ENCODE measurements at regions not wholly inside any gene's neighbourhood (a gene's known extent, or its start where the extent isn't known, plus 50 kb on each side); places are given as distances from the start of the nearest gene placed in this dataset.

- no peaks in the 10 kb centered on the region for H3K36me3 Mint-ChIP-seq
- no peaks in the 10 kb centered on the region for H3K27me3 Mint-ChIP-seq
These were observed 190.7 kb upstream of the DYNLRB2 start for GRCh38 chr16:80350061-80350460.

DNA sequence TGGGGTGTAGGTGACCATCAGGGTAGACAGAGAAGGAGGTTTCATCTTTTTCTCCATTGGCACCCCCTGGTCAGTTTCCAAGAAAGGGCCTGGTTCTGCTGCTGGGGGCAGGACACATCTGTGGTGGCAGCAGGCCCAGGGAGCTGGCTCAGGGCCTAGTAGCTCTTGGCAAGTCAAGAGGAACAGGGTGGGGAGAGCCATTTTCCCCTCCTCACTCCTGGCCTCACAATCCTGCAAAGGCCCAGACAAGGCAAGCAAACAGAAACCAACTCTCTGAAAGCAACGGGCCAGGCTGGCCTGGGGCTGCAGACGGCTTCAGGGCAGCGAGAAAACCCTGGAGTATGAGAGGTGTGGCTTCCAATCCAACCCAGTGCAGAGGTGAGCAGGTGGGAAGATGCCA, 192.9 kb upstream of the DYNLRB2 start:
- no peaks in the 10 kb centered on the region for H3K9me3 Mint-ChIP-seq (ENCODE audit: low read depth)
- H3K4me3 Mint-ChIP-seq: no peak overlapping the region
- H3K27me3 Mint-ChIP-seq: no peaks in the 10 kb centered on the region
- no peaks in the 10 kb centered on the region for H3K36me3 Mint-ChIP-seq
- no peaks in the 10 kb centered on the region for H3K4me1 Mint-ChIP-seq (ENCODE audit: low read depth)
- H3K27ac Mint-ChIP-seq: no peak overlapping the region

More at GRCh38 chr16:80350061-80350460, 190.7 kb upstream of the DYNLRB2 start:
- Mint-ChIP-seq H3K9me3 (ENCODE audit: low read depth) (no peaks in the 10 kb centered on the region), H3K27ac (no peak overlapping the region), H3K4me3 (no peak overlapping the region), H3K4me1 (ENCODE audit: low read depth) (no peaks in the 10 kb centered on the region)

DNA sequence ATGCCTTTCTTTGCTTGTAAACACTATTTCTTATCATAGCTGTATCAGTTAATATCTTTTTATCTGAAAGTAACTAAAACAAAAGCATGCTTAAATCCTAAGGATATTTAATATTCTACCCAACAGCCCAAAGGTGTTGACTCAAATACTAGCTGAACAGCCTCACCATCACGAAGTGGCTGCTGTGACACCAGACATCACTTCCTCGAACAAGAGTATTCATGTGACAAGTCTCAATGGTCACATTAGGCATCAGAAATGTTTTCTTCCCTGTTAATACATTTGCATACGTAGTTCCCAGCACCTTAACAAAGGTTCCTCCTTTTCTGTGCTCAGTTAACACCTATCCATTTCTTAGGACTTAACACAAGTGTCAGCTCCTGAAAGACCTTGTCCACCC, 193.8 kb upstream of the DYNLRB2 start:
- no peak overlapping the region for H3K27ac Mint-ChIP-seq
- H3K4me3 Mint-ChIP-seq: no peak overlapping the region
- H3K27me3 Mint-ChIP-seq: no peaks in the 10 kb centered on the region
- no peaks in the 10 kb centered on the region for H3K4me1 Mint-ChIP-seq (ENCODE audit: low read depth)
- no peaks in the 10 kb centered on the region for H3K9me3 Mint-ChIP-seq (ENCODE audit: low read depth)
- H3K36me3 Mint-ChIP-seq: no peaks in the 10 kb centered on the region

DNA sequence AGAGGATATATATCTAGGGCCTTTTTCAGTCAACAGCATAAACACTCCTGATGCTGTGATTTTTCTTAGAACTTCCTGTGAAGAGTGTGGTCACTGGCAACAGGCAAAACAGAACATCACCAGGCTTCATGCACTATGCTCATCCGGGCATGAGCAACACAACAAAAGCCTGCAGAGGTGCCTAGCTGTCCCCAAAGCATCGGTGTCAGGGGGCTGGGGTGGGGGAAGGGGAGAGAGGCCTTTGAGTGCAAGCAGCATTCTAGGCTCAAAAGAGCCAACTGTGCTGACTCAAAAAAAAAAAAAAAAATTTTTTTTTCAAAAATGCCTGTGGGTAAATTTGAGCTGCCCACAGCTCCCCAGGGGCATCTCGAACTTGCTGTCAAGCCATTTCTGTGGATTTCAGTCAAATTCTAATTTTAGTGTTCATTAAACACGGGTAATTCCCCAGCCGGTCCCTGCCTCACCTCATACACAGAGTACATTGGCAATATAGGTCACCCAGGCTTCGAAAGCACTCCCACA, 194.6 kb upstream of the DYNLRB2 start:
- Mint-ChIP-seq H3K36me3 (no peaks in the 10 kb centered on the region), H3K27me3 (no peaks in the 10 kb centered on the region), H3K27ac (no peak overlapping the region), H3K4me1 (ENCODE audit: low read depth) (no peaks in the 10 kb centered on the region), H3K9me3 (ENCODE audit: low read depth) (no peaks in the 10 kb centered on the region), H3K4me3 (no peak overlapping the region)

GRCh38 chr16:80345701-80346100, 195.1 kb upstream of the DYNLRB2 start:
- no peaks in the 10 kb centered on the region for H3K9me3 Mint-ChIP-seq (ENCODE audit: low read depth)
- H3K27me3 Mint-ChIP-seq: no peaks in the 10 kb centered on the region
- no peaks in the 10 kb centered on the region for H3K4me1 Mint-ChIP-seq (ENCODE audit: low read depth)
- H3K36me3 Mint-ChIP-seq: no peaks in the 10 kb centered on the region
- H3K27ac Mint-ChIP-seq: no peak overlapping the region
- no peak overlapping the region for H3K4me3 Mint-ChIP-seq

DNA sequence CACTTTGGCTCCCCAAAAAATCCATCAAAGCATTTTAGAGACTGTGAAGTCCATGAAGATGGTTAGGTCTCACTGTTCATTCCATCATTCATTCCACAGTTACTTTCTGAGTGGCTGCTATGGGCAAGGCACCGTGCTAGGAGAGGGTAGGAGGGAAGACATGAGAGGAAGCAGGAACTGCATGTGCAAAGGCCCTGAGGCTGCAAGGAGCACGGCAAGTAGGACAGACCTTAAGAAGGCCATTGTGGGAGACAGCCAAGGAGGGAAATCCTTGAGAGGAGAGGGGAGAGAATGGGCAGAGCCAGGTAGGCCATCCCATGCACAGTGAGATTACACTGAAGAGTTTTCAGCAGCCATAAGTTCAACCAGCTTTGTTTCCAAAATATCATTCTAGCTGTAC, 196.2 kb upstream of the DYNLRB2 start:
- Mint-ChIP-seq H3K27me3 (no peaks in the 10 kb centered on the region), H3K27ac (no peak overlapping the region), H3K4me3 (no peak overlapping the region), H3K4me1 (ENCODE audit: low read depth) (no peaks in the 10 kb centered on the region), H3K36me3 (no peaks in the 10 kb centered on the region), H3K9me3 (ENCODE audit: low read depth) (no peaks in the 10 kb centered on the region)

DNA sequence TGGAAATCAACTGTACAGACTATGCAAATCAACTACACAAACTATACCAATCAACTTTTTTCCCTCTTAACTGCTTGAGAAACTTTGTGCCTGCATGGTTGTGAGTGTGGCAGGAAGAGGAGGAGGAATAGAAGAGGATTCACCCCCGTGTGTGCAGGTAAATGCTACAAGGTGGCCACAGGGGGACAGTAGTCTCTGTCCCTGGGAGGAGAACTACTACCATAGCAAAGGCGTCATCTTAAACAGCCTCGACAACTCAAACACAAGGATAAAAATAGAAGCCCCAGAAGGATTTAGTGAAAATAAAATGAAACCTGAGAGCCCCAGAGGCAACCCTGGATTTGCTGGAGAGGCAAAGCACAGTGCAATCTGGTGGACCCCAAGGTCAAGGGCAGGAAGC, 199.5 kb upstream of the DYNLRB2 start:
- Mint-ChIP-seq H3K27me3 (no peaks in the 10 kb centered on the region), H3K36me3 (no peaks in the 10 kb centered on the region)

DNA sequence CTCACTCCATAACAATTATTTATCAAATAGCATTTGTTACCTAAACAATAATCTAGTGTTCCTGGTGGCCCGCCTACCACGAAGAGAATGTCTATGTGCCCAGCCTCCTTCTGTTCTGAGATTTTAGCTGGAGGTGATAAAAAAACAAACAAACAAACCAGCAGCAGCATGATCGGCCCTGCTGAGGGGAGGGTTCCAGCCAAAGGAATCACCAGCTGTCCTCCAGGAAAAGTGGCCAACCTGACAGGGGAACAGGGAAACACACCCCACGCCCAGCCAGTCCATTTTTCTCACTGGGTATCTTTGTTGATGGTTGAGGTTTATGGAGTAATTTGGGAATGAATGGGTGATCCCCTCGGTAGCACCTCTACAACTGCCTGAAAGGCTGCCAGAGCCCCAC, 203.0 kb upstream of the DYNLRB2 start:
- no peak overlapping the region for H3K4me3 Mint-ChIP-seq
- no peak overlapping the region for H3K27ac Mint-ChIP-seq

More for the DNA sequence above, 199.5 kb upstream of the DYNLRB2 start:
- no peaks in the 10 kb centered on the region for H3K4me1 Mint-ChIP-seq (ENCODE audit: low read depth)
- H3K9me3 Mint-ChIP-seq (ENCODE audit: low read depth): no peaks in the 10 kb centered on the region
- H3K4me3 Mint-ChIP-seq: no peak overlapping the region
- no peak overlapping the region for H3K27ac Mint-ChIP-seq

GRCh38 chr16:80330803-80331202, 210.0 kb upstream of the DYNLRB2 start:
- H3K9me3 Mint-ChIP-seq (ENCODE audit: low read depth): no peaks in the 10 kb centered on the region
- H3K27ac Mint-ChIP-seq: no peak overlapping the region
- H3K4me1 Mint-ChIP-seq (ENCODE audit: low read depth): no peaks in the 10 kb centered on the region
- H3K36me3 Mint-ChIP-seq: no peaks in the 10 kb centered on the region
- H3K27me3 Mint-ChIP-seq: no peaks in the 10 kb centered on the region
- no peak overlapping the region for H3K4me3 Mint-ChIP-seq

More for the DNA sequence above, 203.0 kb upstream of the DYNLRB2 start:
- Mint-ChIP-seq H3K4me1 (ENCODE audit: low read depth) (no peaks in the 10 kb centered on the region), H3K9me3 (ENCODE audit: low read depth) (no peaks in the 10 kb centered on the region), H3K36me3 (no peaks in the 10 kb centered on the region), H3K27me3 (no peaks in the 10 kb centered on the region)

GRCh38 chr16:80330150-80330549, 210.6 kb upstream of the DYNLRB2 start:
- Mint-ChIP-seq H3K9me3 (ENCODE audit: low read depth) (no peaks in the 10 kb centered on the region), H3K27me3 (no peaks in the 10 kb centered on the region), H3K4me3 (no peak overlapping the region), H3K27ac (no peak overlapping the region), H3K4me1 (ENCODE audit: low read depth) (no peaks in the 10 kb centered on the region), H3K36me3 (no peaks in the 10 kb centered on the region)

- Mint-ChIP-seq H3K27me3 (peaks cover 1% of the 10 kb centered on the region), H3K9me3 (ENCODE audit: low read depth) (no peaks in the 10 kb centered on the region), H3K4me3 (no peak overlapping the region), H3K27ac (no peak overlapping the region), H3K36me3 (no peaks in the 10 kb centered on the region), H3K4me1 (ENCODE audit: low read depth) (no peaks in the 10 kb centered on the region)
These were observed 213.1 kb upstream of the DYNLRB2 start for GRCh38 chr16:80327740-80328139.

DNA sequence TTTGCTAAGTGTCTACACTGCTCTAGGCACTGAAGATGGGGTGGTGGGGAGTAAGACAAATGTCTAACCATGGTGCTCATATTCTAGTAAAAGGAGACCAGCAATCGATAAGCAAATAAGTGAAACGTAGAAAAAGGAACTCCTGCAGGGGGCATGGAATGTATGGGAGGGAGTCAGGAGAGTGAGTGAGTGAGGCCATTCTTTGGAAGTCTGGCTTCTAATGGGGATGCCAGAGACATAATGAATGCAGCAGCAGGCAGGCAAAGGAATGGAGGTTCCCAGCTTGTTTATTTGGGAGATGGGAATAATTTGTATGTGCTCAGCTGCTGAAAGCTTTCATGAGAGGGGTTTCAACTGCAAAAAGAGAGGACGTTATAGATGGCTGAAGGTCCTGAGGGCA, 216.4 kb upstream of the DYNLRB2 start:
- Mint-ChIP-seq H3K36me3 (no peaks in the 10 kb centered on the region), H3K9me3 (ENCODE audit: low read depth) (no peaks in the 10 kb centered on the region), H3K27me3 (peaks cover 8% of the 10 kb centered on the region), H3K4me3 (no peak overlapping the region), H3K27ac (no peak overlapping the region), H3K4me1 (ENCODE audit: low read depth) (no peaks in the 10 kb centered on the region)

DNA sequence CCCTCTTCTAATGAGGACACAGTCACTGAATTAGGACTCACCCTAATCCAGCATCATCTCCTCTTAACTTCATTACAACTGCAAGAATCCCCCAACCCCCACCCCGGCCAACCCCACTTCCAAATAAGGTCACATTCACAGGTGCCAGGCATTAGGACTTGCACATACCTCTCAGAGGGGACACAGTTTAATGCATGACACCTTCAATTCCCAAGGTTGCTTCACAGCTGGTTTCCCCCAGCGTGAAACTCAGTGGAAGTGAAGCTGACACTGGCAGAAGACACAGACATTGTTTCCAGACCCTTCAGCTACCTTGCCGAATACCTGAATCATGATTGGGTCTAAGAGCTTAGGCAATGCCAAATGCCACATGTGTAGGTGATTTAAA, 217.0 kb upstream of the DYNLRB2 start:
- Mint-ChIP-seq H3K4me3 (no peak overlapping the region), H3K27ac (no peak overlapping the region), H3K4me1 (ENCODE audit: low read depth) (no peaks in the 10 kb centered on the region), H3K36me3 (no peaks in the 10 kb centered on the region), H3K27me3 (peaks cover 8% of the 10 kb centered on the region), H3K9me3 (ENCODE audit: low read depth) (no peaks in the 10 kb centered on the region)

DNA sequence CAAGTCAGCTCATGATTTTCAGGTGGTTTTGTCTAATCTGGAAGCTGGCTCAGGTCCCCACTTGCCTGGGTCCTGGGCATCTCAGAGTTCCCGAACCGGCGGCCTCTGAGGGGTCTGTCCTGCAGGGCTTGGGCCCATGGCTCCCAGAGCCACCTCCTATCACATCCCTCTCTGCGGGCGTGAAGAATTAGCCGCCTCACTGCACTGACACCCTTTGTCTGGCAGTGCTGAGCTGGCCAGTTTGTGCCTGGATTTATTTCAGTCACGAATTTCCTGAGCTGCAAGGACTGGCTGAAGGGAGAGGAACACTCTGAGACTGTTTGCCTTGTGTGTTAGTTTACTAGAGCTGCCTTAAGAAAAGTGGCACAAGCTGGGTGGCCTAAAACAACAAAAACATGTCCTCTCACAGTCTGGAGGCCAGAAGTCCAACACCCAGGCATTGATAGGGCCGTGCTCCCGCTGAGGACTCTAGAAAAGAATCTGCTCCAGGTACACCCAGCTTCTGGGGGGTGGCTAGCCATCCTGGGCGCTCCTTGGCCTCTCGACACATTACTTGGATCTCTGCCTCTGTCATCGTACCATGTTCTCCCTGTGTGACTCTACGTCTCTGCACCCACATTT, 217.5 kb upstream of the DYNLRB2 start:
- Mint-ChIP-seq H3K9me3 (ENCODE audit: low read depth) (no peaks in the 10 kb centered on the region), H3K4me3 (no peak overlapping the region), H3K4me1 (ENCODE audit: low read depth) (no peaks in the 10 kb centered on the region), H3K27me3 (peaks cover 12% of the 10 kb centered on the region), H3K27ac (no peak overlapping the region), H3K36me3 (no peaks in the 10 kb centered on the region)

- Mint-ChIP-seq H3K4me1 (ENCODE audit: low read depth) (no peaks in the 10 kb centered on the region), H3K27me3 (peaks cover 21% of the 10 kb centered on the region), H3K4me3 (no peak overlapping the region), H3K27ac (no peak overlapping the region), H3K9me3 (ENCODE audit: low read depth) (no peaks in the 10 kb centered on the region), H3K36me3 (no peaks in the 10 kb centered on the region)
These were observed 221.6 kb upstream of the DYNLRB2 start for GRCh38 chr16:80319181-80319580.

DNA sequence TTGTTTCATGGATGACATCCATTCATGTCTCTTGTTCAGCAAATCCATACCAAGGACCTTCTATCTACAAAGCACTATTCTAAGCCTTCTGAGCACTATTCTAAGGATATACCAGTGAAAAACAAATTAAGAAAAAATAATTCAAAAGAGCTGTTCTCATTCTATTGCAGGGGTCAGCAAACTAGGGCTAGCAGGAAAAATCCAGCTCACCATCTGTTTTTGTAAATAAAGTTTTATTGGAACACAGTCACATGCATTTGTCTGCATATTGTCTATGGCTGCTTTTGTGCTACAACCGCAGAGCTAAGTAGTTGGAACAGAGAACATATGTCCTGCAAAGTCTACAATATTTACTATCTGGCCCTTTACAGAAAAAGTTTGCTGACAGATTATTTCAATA, 222.7 kb upstream of the DYNLRB2 start:
- Mint-ChIP-seq H3K4me3 (no peak overlapping the region), H3K36me3 (no peaks in the 10 kb centered on the region), H3K27me3 (peaks cover 20% of the 10 kb centered on the region), H3K27ac (no peak overlapping the region), H3K9me3 (ENCODE audit: low read depth) (no peaks in the 10 kb centered on the region), H3K4me1 (ENCODE audit: low read depth) (no peaks in the 10 kb centered on the region)
